ENCODE measurements at regions not wholly inside any gene's neighbourhood (a gene's known extent, or its start where the extent isn't known, plus 50 kb on each side); places are given as distances from the start of the nearest gene placed in this dataset.

DNA sequence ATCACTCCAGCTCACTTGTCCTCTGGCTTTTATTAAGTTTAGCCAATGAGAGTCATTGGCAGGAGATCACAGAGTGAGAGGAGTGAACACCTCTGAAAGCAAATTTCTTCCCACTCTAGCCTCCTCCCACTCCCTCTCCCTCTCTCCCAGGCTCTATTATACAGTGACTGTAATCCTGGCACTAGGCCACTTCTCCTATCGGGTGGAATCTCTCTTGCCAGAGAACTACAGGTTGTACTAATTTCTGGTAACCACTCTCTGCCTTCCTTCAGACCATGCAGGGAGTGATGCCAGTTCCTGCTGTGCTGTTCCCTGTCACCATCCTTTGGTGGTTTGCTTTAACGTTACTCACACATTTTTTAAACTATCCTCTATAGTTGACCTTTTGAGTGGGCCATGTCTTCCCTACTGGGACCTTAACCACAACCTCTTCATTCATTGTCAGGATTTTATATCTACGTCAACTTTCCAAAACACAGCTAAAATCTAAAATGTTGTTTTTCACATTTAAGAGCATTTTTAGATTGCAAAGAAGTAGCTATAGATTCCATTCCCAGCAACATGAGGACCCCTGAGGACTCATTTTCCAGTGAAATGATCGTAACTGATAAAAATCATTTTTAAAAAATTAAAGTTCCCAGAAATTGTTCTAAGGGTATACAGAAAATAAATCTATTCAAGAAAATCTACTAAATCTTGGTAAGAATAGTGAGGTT, 217.1 kb downstream of the MREG start:
- Histone ChIP-seq H3K4me3 (no peak overlapping the region), H3K4me1 (peaks cover 8 to 11% of the 10 kb centered on the region in 2 donors), H3K27me3 (no peaks in the 10 kb centered on the region), H3K27ac (no peak overlapping the region), H3K9me3 (no peaks in the 10 kb centered on the region), H3K36me3 (no peaks in the 10 kb centered on the region)
- intact Hi-C loops (cut with DNase I), result no loop called here
- no peak for DNase-seq (ENCODE audit: low spot score in 2 of 2)
- TF ChIP-seq, protein P1, sequence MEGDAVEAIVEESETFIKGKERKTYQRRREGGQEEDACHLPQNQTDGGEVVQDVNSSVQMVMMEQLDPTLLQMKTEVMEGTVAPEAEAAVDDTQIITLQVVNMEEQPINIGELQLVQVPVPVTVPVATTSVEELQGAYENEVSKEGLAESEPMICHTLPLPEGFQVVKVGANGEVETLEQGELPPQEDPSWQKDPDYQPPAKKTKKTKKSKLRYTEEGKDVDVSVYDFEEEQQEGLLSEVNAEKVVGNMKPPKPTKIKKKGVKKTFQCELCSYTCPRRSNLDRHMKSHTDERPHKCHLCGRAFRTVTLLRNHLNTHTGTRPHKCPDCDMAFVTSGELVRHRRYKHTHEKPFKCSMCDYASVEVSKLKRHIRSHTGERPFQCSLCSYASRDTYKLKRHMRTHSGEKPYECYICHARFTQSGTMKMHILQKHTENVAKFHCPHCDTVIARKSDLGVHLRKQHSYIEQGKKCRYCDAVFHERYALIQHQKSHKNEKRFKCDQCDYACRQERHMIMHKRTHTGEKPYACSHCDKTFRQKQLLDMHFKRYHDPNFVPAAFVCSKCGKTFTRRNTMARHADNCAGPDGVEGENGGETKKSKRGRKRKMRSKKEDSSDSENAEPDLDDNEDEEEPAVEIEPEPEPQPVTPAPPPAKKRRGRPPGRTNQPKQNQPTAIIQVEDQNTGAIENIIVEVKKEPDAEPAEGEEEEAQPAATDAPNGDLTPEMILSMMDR (IDR thresholded peaks at IDR 0.05), result no peak

DNA sequence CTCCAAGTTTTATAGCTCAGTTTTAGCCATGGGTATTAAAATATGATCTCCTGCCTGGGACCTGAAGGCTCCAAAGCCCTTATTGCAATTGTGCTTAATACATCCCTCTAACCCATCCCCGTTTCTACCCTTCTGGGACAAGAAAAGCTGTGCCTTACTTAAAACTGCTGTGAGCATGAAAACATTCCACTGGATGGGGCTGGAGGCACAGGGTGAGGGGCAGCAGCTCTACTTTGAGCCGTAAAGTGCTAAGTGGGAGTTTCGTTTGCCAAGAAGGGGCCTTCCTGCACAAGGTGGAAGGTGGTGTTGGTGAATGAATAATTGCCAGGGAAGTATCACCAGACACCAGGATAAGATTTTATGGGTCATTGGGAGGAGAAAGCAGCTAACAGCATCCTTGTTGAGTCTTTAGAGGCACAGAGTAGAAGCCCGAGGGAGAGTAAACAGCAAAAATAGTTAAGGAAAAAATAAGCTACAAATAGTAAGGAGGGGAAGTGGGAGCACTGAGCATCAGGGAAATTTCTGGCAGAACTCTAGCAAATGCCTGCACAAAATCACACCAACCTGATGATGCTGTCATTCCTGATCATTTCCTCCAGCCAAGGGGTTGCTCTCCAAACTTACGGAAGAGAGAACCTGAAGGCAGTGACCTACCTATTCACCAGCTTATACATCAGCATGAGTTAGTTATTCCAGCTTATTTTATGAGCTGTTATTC, 218.4 kb downstream of the MREG start:
- Histone ChIP-seq H3K27ac (no peak overlapping the region), H3K4me3 (no peak overlapping the region), H3K36me3 (no peaks in the 10 kb centered on the region), H3K4me1 (peaks cover 8 to 11% of the 10 kb centered on the region in 2 donors), H3K9me3 (no peaks in the 10 kb centered on the region), H3K27me3 (no peaks in the 10 kb centered on the region)
- TF ChIP-seq, protein P1 (IDR thresholded peaks at IDR 0.05), result no peak
- intact Hi-C loops (cut with DNase I), result no loop called here
- no peak for DNase-seq (ENCODE audit: low spot score in 2 of 2)

DNA sequence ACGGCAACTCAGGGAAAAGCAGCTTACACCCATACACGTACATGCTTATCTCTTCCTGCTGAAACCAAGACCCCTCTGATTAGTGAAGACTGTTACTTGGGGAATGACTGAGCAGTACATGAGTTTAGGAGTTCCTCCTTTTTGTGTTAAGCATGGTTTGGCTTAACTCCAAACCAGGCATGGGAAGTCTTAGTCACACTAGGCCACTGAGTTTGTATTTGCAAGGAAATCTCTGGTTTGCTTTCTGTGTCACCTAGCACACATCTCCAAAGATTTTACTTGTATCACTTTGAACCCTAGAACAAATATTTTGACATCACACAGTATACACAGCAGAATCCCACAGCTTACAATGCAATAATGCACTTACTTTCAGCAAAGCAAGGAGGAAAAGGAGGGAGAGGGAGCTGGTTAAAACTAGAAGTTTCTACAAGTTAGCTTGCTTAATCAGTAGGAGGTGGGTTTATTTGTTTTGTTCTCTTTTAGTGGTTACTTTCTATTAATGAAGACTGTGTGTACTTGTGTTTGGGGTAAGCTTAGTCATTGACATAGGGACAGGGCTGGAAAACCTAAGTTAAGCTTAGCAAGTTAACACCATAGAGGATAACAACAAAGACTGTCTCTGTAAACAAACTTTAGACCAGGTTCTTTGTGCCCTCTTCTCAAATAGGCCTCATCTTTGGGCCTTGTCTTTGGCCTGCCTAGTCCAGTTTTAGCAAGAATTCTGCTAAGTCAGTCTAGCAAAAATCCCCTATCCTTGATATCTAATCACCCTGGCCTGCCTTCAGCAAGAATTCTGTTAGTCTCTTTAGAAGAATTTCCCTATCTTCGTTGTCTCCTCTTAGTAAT, 219.4 kb downstream of the MREG start:
- TF ChIP-seq, protein P1 (IDR thresholded peaks at IDR 0.05), result no peak
- Histone ChIP-seq H3K4me1 (peaks cover 8 to 11% of the 10 kb centered on the region in 2 donors), H3K27me3 (no peaks in the 10 kb centered on the region), H3K27ac (peak overlapping the region; percentile 38 to 59), H3K4me3 (no peak overlapping the region), H3K9me3 (no peaks in the 10 kb centered on the region), H3K36me3 (no peaks in the 10 kb centered on the region)
- DNase-seq (ENCODE audit: low spot score in 2 of 2), result peak; percentile 15 to 78
- intact Hi-C loops (cut with DNase I), result no loop called here

DNA sequence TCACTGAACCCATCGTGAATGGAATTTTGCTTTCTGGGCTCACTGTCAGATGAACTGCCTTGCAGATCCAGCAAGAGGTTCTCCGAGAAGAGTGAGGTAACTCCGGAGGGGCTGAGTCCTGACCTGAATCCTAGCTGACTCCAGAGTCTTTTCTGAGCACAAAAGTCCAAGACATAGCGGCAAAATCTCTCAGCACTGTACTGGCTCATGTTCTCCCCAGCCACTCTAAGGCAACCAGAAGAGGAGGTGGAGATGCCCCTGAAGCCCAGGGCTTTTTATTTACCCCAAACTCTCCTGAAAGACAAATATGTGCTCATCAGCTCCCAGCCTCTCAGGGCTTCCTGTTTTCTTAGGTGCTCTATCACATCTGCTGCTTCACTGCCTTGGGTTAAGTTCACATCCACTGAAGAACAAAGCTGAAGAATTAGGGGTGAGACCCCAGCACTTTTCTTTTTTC, 221.8 kb downstream of the MREG start:
- H3K27me3 ChIP-seq, result no peaks in the 10 kb centered on the region
- no peaks in the 10 kb centered on the region for H3K9me3 ChIP-seq
- no peak overlapping the region for H3K4me3 ChIP-seq
- peaks cover 8 to 11% of the 10 kb centered on the region in 2 donors for H3K4me1 ChIP-seq
- no peak for DNase-seq (ENCODE audit: low spot score in 2 of 2)
- intact Hi-C loops (cut with DNase I), result no loop called here
- no peak overlapping the region for H3K27ac ChIP-seq
- no peaks in the 10 kb centered on the region for H3K36me3 ChIP-seq
- TF ChIP-seq, protein P1 (IDR thresholded peaks at IDR 0.05), result no peak

DNA sequence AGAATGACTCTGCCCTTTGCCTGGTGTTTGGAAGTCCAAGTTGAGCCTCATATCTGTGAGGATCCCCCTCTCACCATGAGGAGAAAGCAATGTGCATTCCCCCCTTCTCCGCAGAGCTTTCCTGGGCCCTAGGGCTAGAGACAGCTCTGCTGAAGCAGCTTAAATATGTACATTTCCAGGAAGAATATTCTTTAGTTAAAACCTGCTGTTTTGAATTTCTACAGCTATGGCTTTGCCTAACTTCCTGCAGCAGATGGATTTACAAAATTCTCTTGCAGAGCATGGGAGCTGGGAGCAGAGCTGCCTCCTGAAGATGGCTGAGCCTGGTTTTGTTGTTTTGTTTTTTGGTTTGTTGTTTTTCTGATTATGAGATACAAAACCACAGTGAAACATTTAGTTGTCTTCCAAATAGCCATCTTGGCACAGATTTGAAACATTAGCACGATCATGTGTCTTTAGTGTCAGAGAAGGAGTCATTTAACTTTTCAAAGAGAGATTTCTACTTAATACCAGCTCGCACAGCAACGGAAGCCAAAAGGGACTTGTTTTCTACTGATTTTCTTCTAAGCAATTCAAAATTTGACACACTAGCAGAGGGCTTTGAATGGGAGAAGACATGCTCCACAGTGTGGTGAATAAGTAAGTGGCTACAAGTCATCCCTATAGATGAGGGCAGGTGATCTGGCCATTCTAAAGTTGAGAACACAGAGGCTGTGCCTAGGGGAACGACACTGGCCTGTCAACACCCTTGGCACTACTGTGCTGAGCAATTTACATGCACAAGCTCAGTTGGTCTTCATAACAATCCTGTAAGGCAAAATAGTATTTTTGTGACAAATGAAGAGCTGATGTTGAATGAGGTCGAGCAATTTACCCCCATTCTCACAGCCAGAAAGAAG, 222.6 kb downstream of the MREG start:
- no peak overlapping the region for H3K27ac ChIP-seq
- TF ChIP-seq, protein P1 (IDR thresholded peaks at IDR 0.05), result no peak
- no peaks in the 10 kb centered on the region for H3K9me3 ChIP-seq

More for the DNA sequence above, 222.6 kb downstream of the MREG start:
- DNase-seq (ENCODE audit: low spot score in 2 of 2), result no peak
- intact Hi-C loops (cut with DNase I), result no loop called here
- H3K4me1 ChIP-seq, result peaks cover 8 to 11% of the 10 kb centered on the region in 2 donors
- H3K36me3 ChIP-seq, result no peaks in the 10 kb centered on the region
- no peak overlapping the region for H3K4me3 ChIP-seq
- H3K27me3 ChIP-seq, result no peaks in the 10 kb centered on the region

Data from ascending aorta (tissue), 2 donors.